HEK293T (cell line): ENCODE measurements at regions not wholly inside any gene's neighbourhood (a gene's known extent, or its start where the extent isn't known, plus 50 kb on each side); places are given as distances from the start of the nearest gene placed in this dataset.

Experiments
- BHLHE40 ChIP-seq: fragments of 450-650 bp; IDR thresholded peaks from 2 replicates; pipeline ENCODE4 v1.6.1; 2016; ENCODE audit warnings: mild to moderate bottlenecking, moderate library complexity, borderline replicate concordance
- FOXA1 ChIP-seq: fragments of 450-650 bp; IDR thresholded peaks from 2 replicates; pipeline ENCODE4 v1.6.1; 2016; ENCODE audit warnings: mild to moderate bottlenecking
- FOXK2 ChIP-seq: fragments of 450-650 bp; IDR thresholded peaks from 2 replicates; pipeline ENCODE4 v1.6.1; 2016; ENCODE audit warnings: mild to moderate bottlenecking
- NFRKB ChIP-seq: fragments of 450-650 bp; IDR thresholded peaks from 2 replicates; pipeline ENCODE4 v1.6.1; 2016; ENCODE audit warnings: mild to moderate bottlenecking, moderate library complexity
- PKNOX1 ChIP-seq: fragments of 450-650 bp; IDR thresholded peaks from 2 replicates; pipeline ENCODE4 v1.6.1; 2016
- SUZ12 ChIP-seq: fragments of 450-650 bp; IDR thresholded peaks from 2 replicates; pipeline ENCODE4 v1.6.1; 2016; ENCODE audit warnings: mild to moderate bottlenecking
- ZNF384 ChIP-seq: fragments of 450-650 bp; IDR thresholded peaks from 2 replicates; pipeline ENCODE4 v1.6.1; 2016

- TF ChIP-seq FOXA1 (no peak), FOXK2 (no peak), BHLHE40 (no peak), NFRKB (no peak), ZNF384 (no peak), PKNOX1 (no peak), SUZ12 (no peak)
Measured at GRCh38 chr18:67007999-67008398, 404.1 kb upstream of the CDH19 start.
